PC-3 (cell line): ENCODE measurements at regions not wholly inside any gene's neighbourhood (a gene's known extent, or its start where the extent isn't known, plus 50 kb on each side); places are given as distances from the start of the nearest gene placed in this dataset.
A peak's percentile ranks its signal among the peaks of the same experiment; 100 is the strongest.

Experiments
- ATAC-seq: fragments of 200-7000 bp; cut with Tn5 transposase; 2 replicates; pipeline ENCODE4 v1.9.1; 2020; ENCODE audit warnings: mild to moderate bottlenecking, moderate library complexity
- BruUV-seq: library from RNA; stranded (reverse); fragments of 400-500 nt; replicated peaks from 2 replicates; lab custom pipeline; 2021; lab: Mats Ljungman, UMichigan
- CTCF ChIA-PET: fragments of 300-600 bp; sonication (Branson Sonifier 250); formaldehyde crosslinking; loops from one replicate; lab custom pipeline; 2022; ENCODE audit warnings: antibody characterized with exemption; lab: Charles Lee
- POLR2A ChIA-PET: fragments of 300-600 bp; sonication (Branson Sonifier 250); formaldehyde crosslinking; loops from one replicate; lab custom pipeline; 2022; ENCODE audit warnings: antibody characterized with exemption; ENCODE audit not compliant: unreplicated experiment; lab: Charles Lee
- DNase-seq: peaks from one replicate; pipeline ENCODE4 v3.0.0-alpha.2; 2015
- H2AFZ ChIP-seq: fragments of 300-600 bp; sonication (generic); 2 replicates; pipeline ENCODE4 v1.6.0; 2016; ENCODE audit warnings: antibody characterized with exemption, low read length
- H3F3A ChIP-seq: fragments of 300-600 bp; sonication (generic); one replicate; pipeline ENCODE4 v1.6.0; 2017; ENCODE audit warnings: antibody characterized with exemption, low read length, control low read depth, mild to moderate bottlenecking; ENCODE audit not compliant: unreplicated experiment
- H3K27ac ChIP-seq: fragments of 300-600 bp; sonication (generic); 2 replicates; pipeline ENCODE4 v1.5.1; 2016; ENCODE audit warnings: mild to moderate bottlenecking, low read length
- H3K27me3 ChIP-seq: fragments of 300-600 bp; sonication (generic); 2 replicates; pipeline ENCODE4 v1.6.1; 2016; ENCODE audit warnings: low read length, mixed read lengths
- H3K36me3 ChIP-seq: fragments of 300-600 bp; sonication (generic); 2 replicates; pipeline ENCODE4 v1.6.1; 2016; ENCODE audit warnings: low read depth, mixed run types, low read length, mixed read lengths
- H3K4me1 ChIP-seq: fragments of 300-600 bp; sonication (generic); 2 replicates; pipeline ENCODE4 v1.5.1; 2016; ENCODE audit warnings: low read length; ENCODE audit not compliant: insufficient read depth
- H3K4me2 ChIP-seq: fragments of 300-600 bp; sonication (generic); 2 replicates; pipeline ENCODE4 v1.6.0; 2016; ENCODE audit warnings: low read length
- H3K4me3 ChIP-seq: fragments of 300-600 bp; sonication (generic); 2 replicates; pipeline ENCODE4 v1.5.1; 2016; ENCODE audit warnings: mild to moderate bottlenecking, low read length, mixed read lengths
- H3K79me2 ChIP-seq: fragments of 300-600 bp; sonication (generic); 2 replicates; pipeline ENCODE4 v1.6.1; 2017; ENCODE audit warnings: low read length, mixed read lengths
- H3K9ac ChIP-seq: fragments of 300-600 bp; sonication (generic); 2 replicates; pipeline ENCODE4 v1.6.0; 2016; ENCODE audit warnings: mild to moderate bottlenecking, low read length
- H3K9me2 ChIP-seq: fragments of 300-600 bp; sonication (generic); replicated peaks from 2 replicates; pipeline ENCODE4 v1.6.1; 2016; ENCODE audit warnings: mixed run types, low read length, mixed read lengths
- H3K9me3 ChIP-seq: fragments of 300-600 bp; sonication (generic); 2 replicates; pipeline ENCODE4 v1.6.1; 2016; ENCODE audit warnings: low read length, mixed read lengths
- H4K20me1 ChIP-seq: fragments of 300-600 bp; sonication (generic); 2 replicates; pipeline ENCODE4 v1.6.1; 2016; ENCODE audit warnings: low read length, mixed read lengths
- CTCF ChIP-seq: fragments of 300-600 bp; sonication (generic); conservative IDR thresholded peaks from 2 replicates; pipeline ENCODE4 v1.5.1; 2017; ENCODE audit warnings: antibody characterized with exemption, low read depth, mild to moderate bottlenecking, low read length
- EZH2 ChIP-seq: fragments of 300-600 bp; sonication (generic); IDR thresholded peaks from one replicate; pipeline ENCODE4 v1.6.1; 2017; ENCODE audit warnings: antibody characterized with exemption, mild to moderate bottlenecking, low read length; ENCODE audit not compliant: unreplicated experiment
- EZH2phosphoT487 ChIP-seq: fragments of 300-600 bp; sonication (generic); IDR thresholded peaks from 2 replicates; pipeline ENCODE4 v1.6.1; 2018; ENCODE audit warnings: mild to moderate bottlenecking, antibody characterized with exemption, low read length, borderline replicate concordance
- intact Hi-C: fragments of 100-400 bp; cut with micrococcal nuclease; formaldehyde crosslinking; loops from 2 replicates; pipeline ENCODE4 v1.9.0; 2023

- Histone ChIP-seq H3K9me3 (no peaks in the 10 kb centered on the region), H3K4me2 (no peak overlapping the region), H3K79me2 (no peaks in the 10 kb centered on the region), H2AFZ (no peak overlapping the region), H3K36me3 (no peaks in the 10 kb centered on the region), H3K4me3 (no peak overlapping the region), H3K9me2 (no peaks in the 10 kb centered on the region), H3K27ac (no peak overlapping the region), H3K9ac (no peak overlapping the region), H4K20me1 (no peaks in the 10 kb centered on the region), H3F3A (no peaks in the 10 kb centered on the region), H3K27me3 (no peaks in the 10 kb centered on the region), H3K4me1 (no peaks in the 10 kb centered on the region)
- CTCF ChIA-PET: no interaction called here
- POLR2A ChIA-PET: no interaction called here
- intact Hi-C loops: loop anchor here (10.0 kb wide), 1 partner anchor 1027 kb away; no protein-coding TSS in a partner anchor
- no peak for DNase-seq
- no peak for ATAC-seq
- TF ChIP-seq EZH2: no peak
- TF ChIP-seq EZH2phosphoT487: no peak
- no TSS peak for BruUV-seq
These were observed 135.8 kb upstream of the AKIRIN2 start for GRCh38 chr6:87837876-87838275.

- no peaks in the 10 kb centered on the region for H3K9me2 ChIP-seq
- H3K36me3 ChIP-seq: no peaks in the 10 kb centered on the region
- no peak overlapping the region for H3K27ac ChIP-seq
- POLR2A ChIA-PET: no interaction called here
- H3K4me3 ChIP-seq: no peak overlapping the region
- H3F3A ChIP-seq: no peaks in the 10 kb centered on the region
- H4K20me1 ChIP-seq: no peaks in the 10 kb centered on the region
- no peaks in the 10 kb centered on the region for H3K9me3 ChIP-seq
- no peaks in the 10 kb centered on the region for H3K79me2 ChIP-seq
- intact Hi-C loops: loop anchor here (10.0 kb wide), 1 partner anchor 1027 kb away; no protein-coding TSS in a partner anchor
- H3K4me2 ChIP-seq: no peak overlapping the region
- CTCF ChIA-PET: no interaction called here
- no peak for TF ChIP-seq EZH2phosphoT487
- no peak for TF ChIP-seq CTCF
- no peak for TF ChIP-seq EZH2
- no peaks in the 10 kb centered on the region for H3K4me1 ChIP-seq
- H3K9ac ChIP-seq: no peak overlapping the region
- DNase-seq: no peak
- H3K27me3 ChIP-seq: no peaks in the 10 kb centered on the region
- no peak for ATAC-seq
- BruUV-seq: no TSS peak
- H2AFZ ChIP-seq: no peak overlapping the region
These were observed 135.4 kb upstream of the AKIRIN2 start for GRCh38 chr6:87837444-87837843.

- Histone ChIP-seq H3K4me3 (peak overlapping the region; percentile 70), H3K4me1 (no peaks in the 10 kb centered on the region), H3K36me3 (no peaks in the 10 kb centered on the region), H3K27me3 (no peaks in the 10 kb centered on the region), H3K9me2 (no peaks in the 10 kb centered on the region), H4K20me1 (no peaks in the 10 kb centered on the region), H2AFZ (peak overlapping the region; percentile 91), H3K9ac (peak overlapping the region; percentile 18; the same call in 1 of the 2 replicates), H3F3A (no peaks in the 10 kb centered on the region), H3K27ac (no peak overlapping the region), H3K79me2 (no peaks in the 10 kb centered on the region), H3K9me3 (no peaks in the 10 kb centered on the region), H3K4me2 (peak overlapping the region; percentile 78)
- DNase-seq: peak; percentile 49
- ChIA-PET CTCF (no interaction called here), POLR2A (no interaction called here)
- intact Hi-C loops: loop anchor here (5.0 to 10.0 kb wide), 2 partner anchors 660 to 1033 kb away; no protein-coding TSS in a partner anchor
- peak; percentile 64 for ATAC-seq
- BruUV-seq: no TSS peak
- TF ChIP-seq EZH2phosphoT487: no peak
- TF ChIP-seq EZH2: no peak
- peak; percentile 69 for TF ChIP-seq CTCF
These were observed 130.2 kb upstream of the AKIRIN2 start for GRCh38 chr6:87832025-87832825.
